ENCODE measurements at regions not wholly inside any gene's neighbourhood (a gene's known extent, or its start where the extent isn't known, plus 50 kb on each side); places are given as distances from the start of the nearest gene placed in this dataset.

DNA sequence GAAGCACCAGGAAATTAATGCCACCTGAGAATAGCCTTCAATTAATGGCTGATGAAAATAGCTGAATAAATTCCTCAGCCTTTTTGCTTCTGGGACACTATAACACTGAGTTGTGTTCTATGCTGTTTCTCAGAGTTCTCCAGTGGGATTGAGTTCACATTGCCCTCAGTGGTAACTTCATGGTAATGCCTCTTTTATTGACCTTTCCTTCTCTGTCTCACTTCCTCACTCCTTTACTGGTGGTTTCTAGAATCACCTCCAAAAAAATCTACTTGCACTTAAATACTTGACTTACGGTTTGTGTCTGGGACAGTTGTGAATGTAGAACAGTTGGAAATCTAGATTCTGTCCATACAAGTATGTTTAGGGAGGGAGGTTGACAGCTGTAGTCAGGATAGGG lies 293.7 kb downstream of the PPP1R2C start:
- TF ChIP-seq CREB1 (IDR thresholded peaks at IDR 0.05; ENCODE audit: low read depth) (no peak), USF1 (IDR thresholded peaks at IDR 0.05) (no peak)

All from Ishikawa (cell line).